ENCODE measurements at regions not wholly inside any gene's neighbourhood (a gene's known extent, or its start where the extent isn't known, plus 50 kb on each side); places are given as distances from the start of the nearest gene placed in this dataset.

- TF ChIP-seq GATA3 (IDR thresholded peaks at IDR 0.05; ENCODE audit: low read depth, low read length) (no peak), GATA2 (IDR thresholded peaks at IDR 0.05; ENCODE audit: low read depth, low read length) (no peak)
Observed at GRCh38 chr13:88958821-88959220, 1287.7 kb downstream of the SLITRK5 start.

Measured in SH-SY5Y (cell line).